ENCODE measurements at regions not wholly inside any gene's neighbourhood (a gene's known extent, or its start where the extent isn't known, plus 50 kb on each side); places are given as distances from the start of the nearest gene placed in this dataset.
"Not testable (repeated sequence)": the region's sequence is repeated elsewhere in the genome, so short reads cannot be mapped to it uniquely, and the experiment has no call there.

DNA sequence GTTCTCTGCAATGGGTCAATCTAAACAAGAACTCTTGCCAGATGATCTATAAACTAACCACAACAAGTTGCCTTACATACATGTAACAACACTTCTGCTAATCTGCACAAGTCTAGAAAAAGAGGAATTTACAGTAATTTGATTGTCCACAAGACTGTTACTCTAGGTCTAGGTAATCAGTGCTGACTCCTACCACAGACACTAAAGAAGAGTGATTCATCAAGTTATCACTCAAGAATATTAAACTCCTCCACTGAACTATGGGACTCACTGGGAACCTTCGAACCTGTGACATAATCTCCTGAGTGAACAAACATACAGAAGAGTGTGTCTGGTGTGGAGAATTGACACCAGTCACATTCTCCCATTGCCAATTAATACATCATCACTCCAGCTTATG is 138.3 kb downstream of the ANXA2 start:
- no peak for DNase-seq (ENCODE audit: low read depth in 2 of 2)

DNA sequence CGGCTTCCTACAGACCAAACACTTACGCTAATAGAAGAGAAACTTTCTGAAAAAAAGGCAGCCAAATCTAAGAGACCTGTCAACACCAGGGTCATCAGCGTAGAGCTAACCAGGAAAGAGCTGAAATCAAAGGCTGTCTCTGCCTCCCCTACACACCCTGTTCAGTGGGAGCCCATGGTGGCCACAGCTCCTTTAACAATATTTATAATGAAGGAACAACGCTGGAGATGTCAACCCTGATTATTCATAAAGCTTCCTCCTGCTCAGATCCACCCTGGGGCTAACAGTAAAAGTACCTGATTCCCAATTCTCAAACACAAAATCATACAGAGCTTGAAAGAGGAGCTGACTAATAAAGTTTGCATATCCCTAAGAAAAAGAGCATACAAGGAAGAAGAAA is 133.7 kb downstream of the ANXA2 start:
- no peak for DNase-seq (ENCODE audit: low read depth in 2 of 2)

DNA sequence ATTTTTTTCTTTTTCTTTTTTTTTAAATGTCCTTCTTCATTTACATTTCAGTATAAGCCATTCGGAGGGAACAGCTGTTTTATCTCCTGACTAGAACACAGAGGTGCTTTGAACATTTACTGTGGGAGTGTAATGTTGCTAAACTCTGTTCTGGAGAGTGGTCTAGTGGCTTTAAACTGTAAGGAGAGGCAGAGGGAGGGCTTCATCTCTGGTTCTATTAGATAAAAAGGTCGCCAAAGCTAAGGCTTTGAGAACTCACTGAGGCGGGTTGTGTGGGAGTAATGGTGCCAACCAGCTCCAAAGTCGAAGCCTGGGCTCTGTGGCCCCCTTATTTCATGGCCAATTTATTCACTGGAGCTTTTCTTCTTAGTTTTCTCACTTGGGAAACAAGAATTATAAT is 133.2 kb downstream of the ANXA2 start:
- no peak for DNase-seq (ENCODE audit: low read depth in 2 of 2)

DNA sequence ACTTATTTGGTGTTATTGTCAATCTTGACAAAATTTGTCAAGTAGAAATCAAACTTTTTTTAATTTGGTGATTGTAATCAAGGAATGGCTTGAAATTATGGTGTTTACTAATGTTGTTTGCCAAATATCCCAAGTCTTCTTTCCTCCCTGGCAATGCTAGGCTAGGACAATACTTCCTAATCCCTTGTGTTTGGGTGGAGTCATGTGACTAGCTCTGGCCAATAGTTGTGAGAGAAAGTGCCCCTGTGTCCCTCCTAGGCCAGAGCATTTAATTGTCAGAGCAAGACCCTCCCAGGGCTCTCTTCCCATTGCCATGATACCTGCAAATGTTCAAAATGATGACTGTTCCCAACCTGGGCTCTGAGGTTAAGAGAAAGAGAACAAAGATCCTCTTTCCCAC is 132.7 kb downstream of the ANXA2 start:
- DNase-seq (ENCODE audit: low read depth in 2 of 2) = no peak

DNA sequence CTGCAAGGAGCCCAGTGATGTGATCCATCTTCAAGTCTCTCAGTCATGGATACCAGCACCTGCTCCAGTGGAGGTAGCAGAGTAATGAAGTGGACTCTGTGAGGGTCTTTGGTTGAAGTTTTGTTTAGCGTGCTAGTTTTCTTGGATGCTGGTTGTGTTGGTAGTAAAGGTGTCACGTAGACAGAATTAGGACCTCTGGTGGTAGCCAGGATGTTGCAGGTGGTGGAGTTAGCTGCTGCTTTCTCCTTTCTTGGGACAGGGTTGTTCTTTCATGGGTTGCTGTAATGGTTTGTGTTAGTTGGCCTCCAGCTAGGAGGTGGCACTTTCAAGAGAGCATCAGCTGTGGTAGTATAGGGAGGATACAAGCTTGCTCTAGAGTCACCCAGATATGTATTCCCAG is 125.2 kb downstream of the ANXA2 start:
- DNase-seq (ENCODE audit: low read depth in 2 of 2) = no peak

DNA sequence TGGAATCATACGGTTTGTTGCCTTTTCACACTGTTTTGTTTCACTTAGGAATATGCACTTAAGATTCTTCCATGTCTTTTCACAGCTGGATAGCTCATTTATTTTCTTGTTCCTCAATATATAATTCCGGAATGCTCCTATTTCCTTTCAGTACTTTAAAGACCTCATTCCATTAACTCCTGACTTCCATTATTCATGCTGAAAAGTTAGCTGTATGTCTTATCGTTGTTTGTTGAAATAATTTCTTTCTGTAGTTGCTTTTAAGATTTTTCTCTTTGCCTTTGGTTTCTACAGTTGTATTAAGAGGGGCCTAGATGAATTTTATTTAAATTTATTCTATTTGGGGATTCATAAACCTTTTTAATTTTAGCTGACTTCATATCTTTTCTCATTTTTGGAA is 122.2 kb downstream of the ANXA2 start:
- no peak for DNase-seq (ENCODE audit: low read depth in 2 of 2)

DNA sequence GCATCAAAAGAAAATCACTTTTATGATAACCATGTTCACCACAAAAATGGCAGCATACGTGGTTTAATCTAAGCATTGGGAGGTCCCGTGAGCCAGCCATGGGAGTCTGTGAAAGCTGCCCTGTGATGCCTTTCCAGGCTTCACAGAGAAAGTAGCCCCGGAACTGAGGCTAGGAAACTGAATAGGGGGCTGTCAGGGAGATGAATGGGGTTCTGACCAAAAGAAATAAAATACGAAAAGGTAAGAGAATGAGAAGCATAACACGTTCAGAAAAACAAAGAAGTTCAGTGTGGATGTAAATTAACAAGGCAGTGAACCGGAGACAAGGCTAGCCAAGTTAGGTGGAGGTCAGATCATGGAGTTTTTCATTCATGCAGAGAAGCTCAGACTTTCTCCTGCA is 118.9 kb downstream of the ANXA2 start:
- no peak for DNase-seq (ENCODE audit: low read depth in 2 of 2)

DNA sequence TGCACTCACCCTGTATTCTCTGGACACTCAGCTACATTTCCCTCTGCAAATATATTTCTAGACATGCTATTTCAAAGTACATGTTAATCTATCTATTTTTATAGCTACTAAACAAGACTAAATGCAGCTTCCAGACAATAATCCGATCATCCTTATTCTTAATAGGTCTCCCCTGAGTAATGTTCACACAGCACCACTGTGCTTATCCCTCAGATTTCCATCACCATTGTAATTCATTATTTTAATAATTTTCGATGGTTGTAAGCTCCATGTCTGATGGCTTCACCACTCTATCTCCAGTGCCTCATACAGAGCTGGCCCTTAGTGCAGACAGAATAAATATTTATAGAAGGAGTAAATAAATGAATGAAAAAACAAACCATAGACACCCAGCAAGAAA is 117.5 kb downstream of the ANXA2 start:
- DNase-seq (ENCODE audit: low read depth in 2 of 2) = no peak

DNA sequence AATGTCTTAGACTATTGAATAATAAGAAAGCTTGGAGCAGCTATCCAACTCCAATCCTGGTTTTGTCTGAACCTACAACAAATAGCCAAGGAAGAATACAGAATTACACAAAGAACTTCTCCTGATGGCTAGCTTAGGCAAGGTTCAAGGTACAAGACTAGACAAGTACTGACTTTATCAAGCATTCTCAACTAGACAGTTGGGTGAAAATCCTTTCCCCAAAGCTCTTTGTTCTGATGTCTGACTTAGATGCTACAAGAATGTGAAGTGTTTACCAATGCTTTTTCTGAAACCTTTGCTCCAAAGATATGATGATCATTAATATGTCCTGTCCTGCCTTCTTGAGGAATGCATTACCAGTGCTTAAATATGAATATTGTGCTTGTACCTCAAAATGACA is 113.8 kb downstream of the ANXA2 start:
- DNase-seq (ENCODE audit: low read depth in 2 of 2) = no peak

DNA sequence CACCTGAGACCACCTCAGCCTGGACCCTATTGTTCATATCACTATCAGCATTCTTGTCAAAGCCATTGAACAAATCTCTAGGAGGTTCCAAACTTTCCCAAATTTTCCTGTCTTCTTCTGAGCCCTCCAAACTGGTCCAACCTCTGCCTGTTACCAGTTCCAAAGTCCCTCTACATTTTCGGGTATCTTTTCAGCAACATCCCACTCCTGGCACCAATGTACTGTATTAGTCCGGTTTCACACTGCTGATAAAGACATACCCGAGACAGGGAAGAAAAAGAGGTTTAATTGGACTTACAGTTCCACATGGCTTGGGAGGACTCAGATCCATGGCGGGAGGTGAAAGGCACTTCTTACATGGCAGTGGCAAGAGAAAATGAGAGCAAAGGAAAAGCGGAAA is 101.9 kb downstream of the ANXA2 start:
- DNase-seq (ENCODE audit: low read depth in 2 of 2) = not testable (repeated sequence)

DNA sequence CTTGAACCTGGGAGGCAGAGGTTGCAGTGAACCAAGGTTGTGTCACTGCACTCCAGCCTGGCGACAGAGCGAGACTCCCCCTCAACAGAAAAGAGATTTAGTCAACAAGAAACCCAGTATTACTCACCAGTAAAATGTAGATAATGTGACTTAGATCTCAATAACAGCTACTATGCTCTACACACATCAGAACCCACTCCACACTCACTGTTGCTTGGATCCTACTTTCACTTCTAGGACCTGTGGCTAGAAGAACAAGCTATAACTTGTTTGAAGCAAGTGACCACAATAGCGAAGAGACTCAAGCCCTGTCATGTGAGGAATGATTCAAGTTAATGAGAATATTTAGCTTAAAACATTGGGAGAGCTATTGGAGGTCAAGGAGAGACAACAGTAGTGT is 100.7 kb downstream of the ANXA2 start:
- no peak for DNase-seq (ENCODE audit: low read depth in 2 of 2)

All from stimulated activated CD4-positive, alpha-beta T cell treated with anti-CD3 and anti-CD28 coated beads, Interleukin-12 subunit alpha, Interleukin-12 subunit beta, amount 100 ng/mL, for 24 hours (primary cell).